GM10266 (cell line): ENCODE measurements at regions not wholly inside any gene's neighbourhood (a gene's known extent, or its start where the extent isn't known, plus 50 kb on each side); places are given as distances from the start of the nearest gene placed in this dataset.
"Not testable (repeated sequence)": the region's sequence is repeated elsewhere in the genome, so short reads cannot be mapped to it uniquely, and the experiment has no call there.

Experiments
- DNase-seq: peaks from one replicate; pipeline ENCODE4 v3.0.0; 2012; ENCODE audit errors: extremely low spot score
- TF ChIP-seq, protein P1 (sequence below): IDR thresholded peaks from 2 replicates; pipeline ENCODE4 v1.5.1; 2012; ENCODE audit warnings: mild to moderate bottlenecking, low read depth; ENCODE audit not compliant: control insufficient read depth, insufficient read depth; ENCODE audit errors: missing control alignments

DNA sequence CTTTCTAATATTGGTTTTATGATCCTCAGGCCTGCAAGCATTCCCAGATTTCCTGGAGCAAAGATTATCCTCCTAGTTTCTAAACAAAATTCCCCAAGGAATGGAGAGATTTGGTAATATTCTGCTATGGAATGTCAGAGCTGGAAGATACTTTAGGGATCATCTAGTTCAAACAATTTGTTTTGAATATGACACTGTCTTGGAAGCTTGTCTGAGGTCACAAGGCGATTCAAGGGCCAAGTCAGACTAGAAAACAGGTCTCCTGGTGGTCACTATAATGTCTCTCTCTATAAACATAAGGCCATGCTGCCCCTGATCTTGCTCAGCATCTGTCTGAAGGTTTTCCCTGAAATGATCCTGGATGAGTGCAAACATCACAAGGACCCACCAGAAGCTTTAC is 143.4 kb upstream of the BCL6 start:
- TF ChIP-seq, protein P1, sequence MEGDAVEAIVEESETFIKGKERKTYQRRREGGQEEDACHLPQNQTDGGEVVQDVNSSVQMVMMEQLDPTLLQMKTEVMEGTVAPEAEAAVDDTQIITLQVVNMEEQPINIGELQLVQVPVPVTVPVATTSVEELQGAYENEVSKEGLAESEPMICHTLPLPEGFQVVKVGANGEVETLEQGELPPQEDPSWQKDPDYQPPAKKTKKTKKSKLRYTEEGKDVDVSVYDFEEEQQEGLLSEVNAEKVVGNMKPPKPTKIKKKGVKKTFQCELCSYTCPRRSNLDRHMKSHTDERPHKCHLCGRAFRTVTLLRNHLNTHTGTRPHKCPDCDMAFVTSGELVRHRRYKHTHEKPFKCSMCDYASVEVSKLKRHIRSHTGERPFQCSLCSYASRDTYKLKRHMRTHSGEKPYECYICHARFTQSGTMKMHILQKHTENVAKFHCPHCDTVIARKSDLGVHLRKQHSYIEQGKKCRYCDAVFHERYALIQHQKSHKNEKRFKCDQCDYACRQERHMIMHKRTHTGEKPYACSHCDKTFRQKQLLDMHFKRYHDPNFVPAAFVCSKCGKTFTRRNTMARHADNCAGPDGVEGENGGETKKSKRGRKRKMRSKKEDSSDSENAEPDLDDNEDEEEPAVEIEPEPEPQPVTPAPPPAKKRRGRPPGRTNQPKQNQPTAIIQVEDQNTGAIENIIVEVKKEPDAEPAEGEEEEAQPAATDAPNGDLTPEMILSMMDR: no peak
- no peak for DNase-seq

DNA sequence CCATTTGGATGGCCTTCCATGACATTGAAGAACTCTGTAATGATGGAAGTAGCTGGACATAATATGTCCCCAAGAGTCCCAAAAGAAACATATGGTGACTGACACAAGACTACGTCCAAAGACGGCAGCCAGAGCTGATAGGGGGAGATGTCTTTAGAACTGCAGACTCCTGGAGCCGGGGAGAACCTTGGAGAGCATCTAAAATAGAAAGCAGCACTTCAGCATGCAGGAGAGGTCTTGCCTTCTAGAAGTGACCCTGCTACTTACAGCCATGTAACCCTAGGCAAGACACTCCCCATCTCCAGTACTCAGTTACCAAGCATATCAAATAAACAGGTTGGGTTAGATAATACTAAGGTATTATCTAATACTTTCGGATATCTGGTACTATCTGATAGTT is 143.8 kb upstream of the BCL6 start:
- no peak for DNase-seq
- TF ChIP-seq, protein P1: no peak

DNA sequence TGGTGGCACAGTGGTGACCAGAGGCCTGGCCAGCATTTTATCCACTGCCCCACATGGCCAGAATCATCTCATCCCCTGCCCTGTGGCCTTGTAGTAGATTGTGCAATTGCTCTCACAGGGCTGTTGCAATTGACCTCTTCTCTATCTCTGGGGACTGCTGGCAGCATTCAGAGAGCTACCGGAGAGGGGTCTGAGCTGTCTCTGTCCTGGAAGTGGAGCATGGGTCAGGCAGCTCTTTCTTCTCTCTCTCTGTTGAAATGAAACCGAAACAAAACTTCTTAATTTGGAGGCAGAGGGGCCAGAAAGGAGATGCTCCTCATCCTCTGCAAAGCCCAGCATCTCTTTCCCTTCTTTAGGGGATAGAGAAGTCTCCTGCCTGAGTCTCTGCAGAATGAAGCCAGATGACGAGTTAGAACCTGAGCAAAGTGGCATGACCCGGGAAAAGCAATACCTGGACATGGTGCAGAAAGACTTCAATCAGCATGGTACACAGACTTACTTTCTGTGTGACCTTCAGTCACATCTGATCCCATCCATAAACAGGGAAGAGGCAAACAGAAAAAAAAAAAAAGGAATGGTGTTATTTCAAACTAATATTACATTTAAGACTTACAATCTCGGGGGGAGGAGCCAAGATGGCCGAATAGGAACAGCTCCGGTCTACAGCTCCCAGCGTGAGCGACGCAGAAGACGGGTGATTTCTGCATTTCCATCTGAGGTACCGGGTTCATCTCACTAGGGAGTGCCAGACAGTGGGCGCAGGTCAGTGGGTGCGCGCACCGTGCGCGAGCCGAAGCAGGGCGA is 144.5 kb upstream of the BCL6 start:
- TF ChIP-seq, protein P1: no peak
- no peak for DNase-seq

GRCh38 chr3:187890405-187890752 is 145.1 kb upstream of the BCL6 start:
- not testable (repeated sequence) for DNase-seq

DNA sequence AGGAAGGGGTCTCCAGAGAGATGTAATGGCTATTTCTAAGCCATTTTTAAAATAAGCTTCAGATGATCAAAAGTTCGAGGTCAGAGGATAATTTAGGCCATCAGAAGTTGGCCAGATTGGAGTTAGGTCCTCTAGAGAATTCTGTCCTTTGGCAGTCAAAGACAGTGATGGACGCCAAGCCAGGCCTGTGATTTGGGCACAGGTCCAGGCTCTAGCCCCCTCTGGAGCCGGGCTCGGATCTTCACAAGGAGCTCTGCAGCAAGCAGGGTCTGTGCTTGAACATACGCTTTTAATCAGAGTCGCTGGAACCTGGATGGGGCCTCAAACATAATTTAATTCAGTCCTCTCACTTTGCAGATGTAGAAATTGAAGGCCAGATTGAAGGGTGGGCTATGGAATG is 151.4 kb upstream of the BCL6 start:
- DNase-seq: no peak
- TF ChIP-seq, protein P1: no peak

- no peak for DNase-seq
- TF ChIP-seq, protein P1: no peak
These were observed 154.0 kb upstream of the BCL6 start for GRCh38 chr3:187899246-187899645.

- TF ChIP-seq, protein P1: no peak
- no peak for DNase-seq
These were observed 155.9 kb upstream of the BCL6 start for GRCh38 chr3:187900993-187901755.
